Pons (tissue), 1 donor: ENCODE measurements at regions not wholly inside any gene's neighbourhood (a gene's known extent, or its start where the extent isn't known, plus 50 kb on each side); places are given as distances from the start of the nearest gene placed in this dataset.
A peak's percentile ranks its signal among the peaks of the same experiment; 100 is the strongest.
"Not testable (repeated sequence)": the region's sequence is repeated elsewhere in the genome, so short reads cannot be mapped to it uniquely, and the experiment has no call there.

Experiments used
- DNase-seq: peaks from one replicate; pipeline ENCODE4 v3.0.0-alpha.2; 2016; ENCODE audit warnings: low spot score

DNA sequence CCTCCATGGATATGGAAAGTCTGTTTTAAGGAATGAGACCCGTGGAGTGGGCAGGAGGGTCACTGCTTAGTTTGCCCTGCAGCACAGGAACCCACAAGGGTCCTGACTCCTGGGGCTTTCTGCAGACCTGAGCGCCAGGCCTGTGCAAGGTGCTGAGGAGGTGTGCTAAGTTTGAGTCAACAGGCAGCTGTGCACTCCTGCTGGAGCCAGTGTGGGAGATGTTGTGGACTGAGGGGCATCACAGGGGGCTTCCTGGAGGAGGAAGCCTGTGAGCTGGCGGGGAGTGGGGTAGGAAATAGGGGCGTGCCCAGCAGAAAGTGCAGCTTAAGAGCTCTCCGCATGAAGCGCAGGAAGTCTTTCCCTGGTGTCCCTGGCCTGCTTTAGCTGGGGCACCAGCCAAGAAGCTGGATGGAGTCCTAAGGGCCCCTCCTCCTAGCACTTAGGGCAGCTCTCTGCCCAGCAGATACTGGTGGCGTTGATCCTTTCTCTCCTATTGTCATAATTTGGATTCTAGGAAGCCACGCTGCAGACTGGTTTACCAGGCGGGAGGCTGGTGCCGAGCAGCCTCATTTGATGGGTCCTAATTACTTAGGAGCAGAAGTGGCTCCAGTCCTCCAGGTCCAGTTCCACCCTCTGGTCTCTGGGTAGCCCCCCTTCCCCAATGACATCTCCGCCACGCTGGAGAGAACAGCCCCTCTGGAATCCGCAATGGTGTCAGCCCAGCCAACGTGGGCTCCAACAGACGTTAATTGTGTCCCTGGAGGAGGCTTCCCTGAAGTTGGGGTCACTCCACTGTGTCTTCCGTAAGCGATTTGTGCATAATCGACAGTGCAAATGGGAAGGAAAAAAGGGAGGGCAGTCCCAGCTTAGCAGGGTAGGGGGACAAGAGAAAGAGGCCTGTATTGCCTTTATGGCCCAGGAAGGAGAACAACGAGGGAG is 309.2 kb downstream of the ZNF536 start:
- DNase-seq: no peak

DNA sequence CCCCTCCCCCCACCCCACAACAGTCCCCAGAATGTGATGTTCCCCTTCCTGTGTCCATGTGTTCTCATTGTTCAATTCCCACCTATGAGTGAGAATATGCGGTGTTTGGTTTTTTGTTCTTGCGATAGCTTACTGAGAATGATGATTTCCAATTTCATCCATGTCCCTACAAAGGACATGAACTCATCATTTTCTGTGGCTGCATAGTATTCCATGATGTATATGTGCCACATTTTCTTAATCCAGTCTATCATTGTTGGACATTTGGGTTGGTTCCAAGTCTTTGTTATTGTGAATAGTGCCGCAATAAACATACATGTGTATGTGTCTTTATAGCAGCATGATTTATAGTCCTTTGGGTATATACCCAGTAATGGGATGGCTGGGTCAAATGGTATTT is 308.2 kb downstream of the ZNF536 start:
- not testable (repeated sequence) for DNase-seq

DNA sequence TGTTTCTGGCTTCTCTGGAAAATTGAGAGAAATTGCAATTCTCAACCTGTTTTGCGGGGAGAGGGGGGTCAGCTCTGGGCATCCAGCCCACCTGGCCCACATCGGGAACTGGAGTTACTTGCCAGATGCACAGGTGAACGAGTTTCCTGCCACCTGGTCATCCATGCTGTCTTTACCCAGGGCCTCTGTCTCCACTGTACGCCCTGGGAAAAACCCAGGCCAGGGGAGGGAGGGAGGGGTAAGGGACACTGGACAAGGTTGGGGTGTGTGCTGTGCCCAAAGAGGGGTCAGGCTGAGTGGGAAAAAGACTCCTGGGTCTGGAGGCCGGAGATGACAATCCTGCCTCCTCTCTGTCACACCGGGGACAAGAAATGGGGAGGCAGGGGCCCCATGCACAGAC is 307.6 kb downstream of the ZNF536 start:
- DNase-seq: no peak

DNA sequence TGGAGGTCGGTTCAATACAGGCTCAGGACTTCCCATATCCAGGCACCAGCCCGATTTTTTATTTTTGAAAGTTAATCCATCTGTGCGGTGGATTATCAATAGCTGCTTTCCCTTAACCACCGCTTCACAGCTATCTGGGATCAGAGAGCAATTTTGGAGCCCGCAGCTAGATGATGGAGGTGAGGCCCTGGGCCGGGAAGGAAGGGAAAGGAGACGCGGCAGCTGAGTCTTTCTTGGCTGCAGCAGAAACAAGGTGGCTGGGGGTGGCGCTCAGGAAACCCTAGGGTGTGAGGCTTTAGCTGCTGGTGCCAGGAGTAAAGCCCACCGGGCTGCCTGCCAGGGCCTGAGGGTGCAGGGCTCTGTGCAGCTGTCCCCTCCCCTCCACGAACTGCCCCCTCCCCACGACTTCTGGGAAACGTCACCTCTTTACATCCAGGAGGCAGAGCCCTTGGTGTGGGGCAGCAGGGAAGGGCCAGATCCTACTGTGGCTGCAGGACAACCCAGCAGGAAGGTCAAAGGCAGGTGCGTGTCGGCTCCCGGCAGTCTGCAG is 307.0 kb downstream of the ZNF536 start:
- DNase-seq: no peak

DNA sequence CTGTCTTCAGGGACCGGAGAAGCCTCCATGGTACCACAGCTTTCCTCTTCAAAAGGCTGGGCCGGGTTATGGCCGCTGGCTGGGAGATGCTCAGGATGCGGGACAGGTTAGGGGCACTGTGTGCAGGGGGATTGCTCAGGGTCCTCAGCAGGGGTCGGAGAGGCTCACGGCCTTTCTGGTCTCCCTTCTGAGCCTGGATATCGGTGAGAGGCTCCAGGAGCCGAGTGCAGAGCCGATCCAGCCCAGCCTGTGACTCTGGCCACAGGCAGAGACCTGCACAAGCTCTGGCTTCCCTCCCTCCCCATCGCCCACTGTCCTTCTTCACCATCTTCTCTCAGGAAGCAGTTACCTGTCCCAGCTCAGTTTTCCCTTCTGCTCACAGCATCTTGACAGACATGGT is 306.0 kb downstream of the ZNF536 start:
- no peak for DNase-seq

DNA sequence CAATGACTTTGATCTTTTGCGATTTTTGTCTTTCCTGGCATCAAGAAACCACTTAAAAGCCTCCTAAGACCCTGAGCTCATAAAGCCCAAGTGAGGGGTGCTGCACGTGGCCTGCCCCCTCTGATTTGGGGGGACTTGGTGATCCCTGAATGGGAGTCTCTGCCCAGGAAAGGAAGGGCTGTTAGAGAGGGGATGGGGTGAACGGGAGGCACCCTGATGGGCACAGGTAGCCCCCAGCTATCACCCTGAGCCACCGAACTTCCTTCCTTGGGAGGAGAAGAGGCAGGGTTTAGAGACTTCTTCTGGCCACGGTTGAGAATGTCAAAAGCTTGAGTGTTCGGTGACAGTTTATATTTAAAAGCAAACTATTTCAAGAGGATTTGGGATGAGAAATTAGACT is 305.5 kb downstream of the ZNF536 start:
- no peak for DNase-seq

DNA sequence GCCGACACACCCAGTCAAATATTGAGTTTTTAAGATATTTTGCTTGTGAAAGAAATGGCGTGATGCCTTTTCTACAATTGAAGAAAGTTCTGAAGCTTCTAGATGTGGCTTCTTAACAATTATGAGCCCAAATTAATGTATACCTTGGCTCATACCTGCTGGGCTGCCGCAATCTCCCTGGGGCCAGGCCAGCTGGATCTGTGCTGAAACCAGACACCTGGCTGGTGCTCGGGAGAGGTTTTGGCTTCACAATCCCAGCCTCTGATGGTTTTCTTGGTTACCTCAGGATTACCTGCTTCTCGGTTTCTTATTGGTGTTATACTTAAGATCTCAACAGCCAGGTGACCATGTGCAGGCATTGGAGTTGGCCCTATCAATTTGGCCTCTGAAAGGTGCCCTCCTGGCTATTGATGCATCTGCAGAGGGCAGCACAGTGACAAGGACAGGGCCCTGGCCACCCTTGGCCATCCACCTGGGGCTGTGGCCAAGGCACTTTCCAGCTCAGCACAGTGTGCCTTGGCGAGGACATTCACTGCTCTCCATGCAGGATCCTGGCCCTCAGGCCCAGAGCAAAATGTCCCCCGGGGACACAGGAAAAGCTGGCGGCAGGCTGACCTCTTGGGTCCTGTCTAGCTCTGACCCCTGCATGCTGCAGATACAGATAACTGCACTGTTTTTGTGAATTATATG is 305.0 kb downstream of the ZNF536 start:
- DNase-seq: no peak

DNA sequence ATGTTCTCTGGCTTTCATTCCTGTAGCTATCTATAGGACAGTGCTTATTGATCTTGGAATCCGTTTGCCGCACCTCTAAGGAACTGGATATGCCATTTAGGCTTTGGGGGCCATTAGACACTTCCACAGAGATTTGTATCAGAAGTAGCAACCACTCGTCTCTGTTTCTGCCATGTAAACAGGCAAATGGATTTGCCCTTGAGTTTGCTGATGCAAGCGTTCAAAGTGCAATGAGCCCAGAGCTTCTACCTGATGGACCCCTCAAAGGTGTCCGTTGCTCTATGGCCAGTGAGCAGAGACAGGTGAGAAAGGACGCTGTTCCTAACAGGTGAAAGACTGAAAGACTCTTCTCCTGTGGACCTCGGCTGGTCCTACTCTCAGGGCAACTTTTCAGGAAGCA is 302.9 kb downstream of the ZNF536 start:
- DNase-seq: no peak

DNA sequence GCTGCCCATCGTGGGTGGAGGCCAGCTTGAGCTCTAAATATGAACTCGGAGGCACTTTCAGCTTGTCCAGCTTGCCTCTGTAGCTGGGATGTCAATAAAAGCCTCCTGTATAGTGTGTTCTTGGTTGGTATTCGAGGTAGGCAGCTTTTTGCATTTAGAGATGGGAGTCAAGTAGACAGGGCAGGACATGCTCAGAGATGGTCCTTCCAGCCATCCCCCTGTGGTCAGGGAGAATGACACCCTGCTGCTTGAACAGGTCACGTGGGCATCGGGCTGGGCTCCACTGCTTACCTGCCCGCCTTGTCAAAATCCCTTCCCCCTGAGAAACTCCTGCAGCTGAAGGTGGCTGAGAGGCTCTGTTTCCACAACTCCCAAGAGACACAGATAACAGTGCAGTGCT is 302.5 kb downstream of the ZNF536 start:
- DNase-seq: no peak

DNA sequence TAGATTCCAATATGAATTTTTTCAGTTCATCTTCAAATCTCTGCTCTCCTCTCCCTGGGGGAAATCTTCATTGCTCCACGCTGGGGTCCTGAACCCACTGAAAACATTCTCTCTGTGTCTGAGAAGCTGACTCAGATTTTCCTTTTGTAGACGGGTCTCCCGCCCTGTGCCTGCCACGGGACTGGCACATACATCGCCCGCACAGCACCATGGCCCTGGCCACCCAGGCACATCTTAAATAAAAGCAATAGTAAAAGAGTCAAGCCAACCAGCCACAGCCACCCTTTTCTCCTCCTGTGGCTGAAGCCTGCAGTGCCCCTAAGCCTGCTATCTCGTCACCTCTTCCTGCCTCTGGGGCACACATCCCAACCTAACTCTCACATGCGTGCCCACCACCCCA is 301.2 kb downstream of the ZNF536 start:
- DNase-seq: no peak

DNA sequence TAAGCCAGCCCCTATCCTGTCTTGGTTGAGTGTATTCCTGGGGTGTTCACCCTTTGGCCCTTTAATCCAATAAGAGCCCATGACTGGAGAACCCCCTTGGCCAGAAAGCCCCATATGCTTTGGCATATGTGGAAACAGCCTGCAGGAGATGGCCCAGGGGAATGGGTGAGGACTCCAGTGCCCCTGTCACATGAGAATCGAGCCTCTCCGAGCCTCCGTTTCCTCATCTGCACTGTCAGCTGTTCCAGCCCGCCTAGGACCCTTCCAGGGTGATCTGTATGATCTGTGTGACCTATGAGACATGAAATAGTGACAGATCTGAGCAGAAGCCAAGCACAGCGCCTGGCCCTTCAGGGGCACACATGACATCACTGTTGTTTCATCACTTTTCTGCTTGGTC is 300.7 kb downstream of the ZNF536 start:
- DNase-seq: no peak

DNA sequence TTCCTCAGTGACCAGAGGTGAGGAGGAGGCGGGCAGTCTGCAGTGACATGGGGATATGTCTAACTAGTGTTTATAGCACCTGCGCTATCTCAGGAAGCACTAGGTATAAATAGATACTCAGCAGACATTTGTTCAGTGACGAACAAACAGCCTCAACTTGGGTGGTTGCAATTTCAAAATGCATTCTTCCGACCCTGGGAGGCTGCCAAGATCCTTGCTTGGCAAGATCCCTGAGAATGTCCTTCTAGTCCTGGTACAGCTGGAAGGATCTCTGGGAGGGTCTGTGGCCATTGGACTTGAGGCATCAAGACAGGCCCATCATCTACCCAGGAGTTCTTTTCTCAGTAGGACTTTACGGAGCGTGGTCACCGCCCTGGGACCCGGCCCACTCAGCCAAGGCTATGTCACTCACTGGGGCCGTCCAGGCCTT is 299.5 kb downstream of the ZNF536 start:
- DNase-seq: no peak

DNA sequence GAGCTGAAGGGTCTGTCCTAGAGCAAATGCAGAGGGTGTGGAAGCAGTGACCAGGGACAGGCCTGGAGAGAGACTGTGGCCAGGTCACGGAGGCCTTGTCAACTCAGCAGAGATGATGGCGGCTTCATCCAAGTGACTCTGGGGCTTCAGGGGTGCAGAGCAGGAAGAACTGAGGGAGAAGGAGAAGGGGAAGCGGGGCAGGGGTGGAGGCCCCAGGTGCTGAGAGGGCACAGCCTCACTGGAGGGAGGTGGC is 299.1 kb downstream of the ZNF536 start:
- no peak for DNase-seq

DNA sequence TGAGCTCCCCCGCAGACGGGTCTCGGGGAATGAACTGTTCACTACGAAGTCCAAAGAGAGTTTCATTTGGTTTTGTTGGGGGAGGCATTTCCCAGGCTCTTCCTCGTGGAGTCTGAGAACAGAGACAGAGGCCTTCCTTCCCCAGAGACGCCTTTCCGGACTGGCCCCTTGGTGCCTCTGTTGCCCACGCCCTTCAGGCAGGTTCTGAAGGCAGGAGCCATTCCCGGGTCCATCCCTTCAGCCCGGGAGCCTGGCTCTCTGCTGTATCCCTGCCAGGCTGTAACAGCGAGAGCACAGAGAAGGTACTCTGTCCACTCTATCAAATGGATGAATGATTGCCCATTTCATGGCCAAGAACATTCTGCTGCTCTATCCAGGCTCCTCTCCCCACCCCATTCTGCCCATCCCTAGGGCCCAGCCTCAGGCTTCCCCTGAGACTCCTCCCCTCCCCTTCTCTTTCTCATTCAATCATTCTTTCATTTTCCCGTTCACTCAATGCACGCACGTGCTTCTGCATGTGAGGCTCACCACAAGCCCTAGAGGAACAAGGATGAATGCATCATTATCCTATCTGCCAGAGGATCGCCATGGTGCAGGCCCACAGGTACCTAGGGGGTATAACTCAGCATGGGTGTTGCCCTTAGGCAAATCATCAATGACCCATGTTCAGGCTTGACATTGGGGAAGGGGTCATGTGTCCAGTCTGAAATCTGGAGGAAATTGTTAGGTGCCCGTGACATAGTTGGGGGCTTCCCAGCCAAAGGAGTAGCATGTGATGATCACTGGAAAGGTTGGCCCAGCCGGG is 298.6 kb downstream of the ZNF536 start:
- no peak for DNase-seq

DNA sequence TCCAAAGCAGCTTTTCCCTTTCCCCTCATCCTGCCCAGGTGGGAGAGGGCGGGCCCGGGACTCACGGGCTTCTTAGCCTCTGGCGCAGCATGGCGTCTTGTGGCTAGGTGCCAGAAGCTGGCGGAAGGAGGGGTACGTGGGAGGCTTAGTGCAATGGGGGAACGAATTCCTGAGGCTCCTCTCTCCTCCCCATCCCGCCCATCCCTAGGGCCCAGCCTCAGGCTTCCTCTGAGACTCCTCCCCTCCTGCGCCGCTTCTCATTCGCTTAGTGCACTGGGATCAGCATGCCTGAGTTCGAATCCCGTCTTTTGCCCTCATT is 297.8 kb downstream of the ZNF536 start:
- DNase-seq: no peak

DNA sequence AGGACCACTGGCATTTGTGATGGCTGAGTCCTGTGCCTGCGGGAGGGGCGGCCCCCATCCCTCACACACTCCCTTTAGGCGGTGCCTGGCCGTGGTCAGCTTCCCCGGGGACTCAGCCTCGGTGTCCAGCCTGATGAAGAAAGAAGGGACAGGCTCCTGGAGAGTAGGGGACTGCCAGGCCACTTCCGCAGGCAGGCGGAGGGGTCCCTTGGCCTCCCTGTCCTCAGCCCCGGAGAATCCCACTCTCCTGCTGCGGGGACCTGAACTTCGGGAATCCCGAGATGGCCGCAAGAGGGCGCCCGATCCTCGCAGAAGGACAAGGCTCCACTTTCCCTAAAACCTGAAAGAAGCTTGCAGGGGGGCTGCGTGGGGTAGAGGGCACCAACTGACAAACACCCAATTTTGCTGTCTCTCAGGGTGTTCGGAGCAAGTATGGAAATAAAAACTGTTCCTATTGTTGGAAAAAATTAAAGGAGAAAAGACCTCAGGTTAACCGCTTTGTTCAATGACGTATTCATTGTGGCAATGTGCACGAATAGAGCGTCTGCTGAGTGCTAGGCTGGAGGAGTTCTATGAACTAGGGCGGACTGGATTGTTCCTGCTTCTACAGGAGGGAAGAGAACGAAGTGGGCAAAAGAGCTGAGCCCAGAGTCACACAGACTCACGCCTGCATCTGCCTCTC is 297.3 kb downstream of the ZNF536 start:
- DNase-seq: no peak

DNA sequence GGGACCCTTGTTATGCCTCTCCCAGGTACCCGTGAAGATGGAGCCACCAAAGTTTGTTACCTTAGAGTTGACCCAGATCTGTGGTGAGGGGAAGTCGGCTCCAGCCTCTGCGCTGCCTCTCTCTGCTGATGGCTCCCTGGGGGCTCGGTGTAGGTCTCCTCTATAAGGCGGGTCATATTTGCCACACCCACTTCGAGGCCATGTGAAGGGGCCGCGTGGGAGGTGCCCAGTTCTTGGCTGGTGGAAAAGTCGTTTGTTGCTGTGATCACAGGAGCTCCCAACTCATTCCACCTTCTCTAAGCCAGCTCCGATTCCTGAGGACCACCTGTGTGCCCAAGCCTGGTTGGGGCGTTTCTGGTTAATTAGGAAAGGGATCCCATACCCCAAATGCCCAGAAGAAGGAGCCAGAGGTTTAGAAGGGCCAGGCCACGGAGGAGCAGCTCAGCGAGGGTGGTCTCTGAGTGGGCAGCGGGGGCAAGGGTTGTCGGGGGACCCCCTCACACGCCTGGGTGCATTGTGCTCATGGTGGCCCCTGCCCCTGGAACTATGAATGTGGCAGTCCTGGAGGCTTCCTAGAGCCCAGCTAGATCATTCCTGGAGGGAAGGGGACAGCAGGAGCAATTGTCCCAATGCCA is 296.5 kb downstream of the ZNF536 start:
- no peak for DNase-seq

DNA sequence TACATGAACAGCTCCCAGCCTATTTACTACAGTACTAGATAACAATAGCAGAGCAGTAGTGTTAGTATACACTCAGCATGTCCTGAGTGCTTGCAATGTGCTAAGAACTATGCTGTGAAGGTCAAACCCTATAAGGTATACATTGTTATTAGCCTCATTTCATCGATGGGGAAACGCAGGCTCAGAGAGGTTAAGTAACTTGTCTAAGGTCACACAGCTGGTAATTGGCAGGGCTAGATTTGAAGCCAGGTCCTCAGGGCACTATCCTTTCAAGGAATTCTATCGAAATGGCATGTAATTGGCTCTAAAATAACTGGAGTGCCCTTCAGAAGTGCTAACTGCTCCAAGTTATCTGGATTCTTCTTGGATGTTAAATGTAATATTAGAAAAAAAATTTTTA is 295.6 kb downstream of the ZNF536 start:
- no peak for DNase-seq

DNA sequence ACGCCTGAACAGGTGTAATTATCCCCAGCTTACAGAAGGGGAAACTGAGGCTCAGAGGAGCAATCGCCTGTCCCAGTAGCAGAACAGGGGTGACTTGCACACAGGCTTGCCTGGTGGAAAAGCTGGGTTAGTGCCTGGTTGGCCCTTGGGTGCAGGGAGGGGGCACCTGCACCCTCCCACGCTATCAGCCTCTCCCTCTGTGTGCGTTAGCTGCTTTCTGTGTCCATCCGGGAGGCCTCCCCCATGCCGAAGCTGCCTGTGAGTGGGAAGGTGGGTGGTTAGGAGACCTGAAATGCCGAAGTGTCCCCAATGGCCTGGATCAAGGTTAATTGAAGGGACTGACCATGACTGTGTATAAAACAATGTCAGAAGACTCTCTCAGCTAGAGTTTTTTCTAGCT is 295.0 kb downstream of the ZNF536 start:
- no peak for DNase-seq

DNA sequence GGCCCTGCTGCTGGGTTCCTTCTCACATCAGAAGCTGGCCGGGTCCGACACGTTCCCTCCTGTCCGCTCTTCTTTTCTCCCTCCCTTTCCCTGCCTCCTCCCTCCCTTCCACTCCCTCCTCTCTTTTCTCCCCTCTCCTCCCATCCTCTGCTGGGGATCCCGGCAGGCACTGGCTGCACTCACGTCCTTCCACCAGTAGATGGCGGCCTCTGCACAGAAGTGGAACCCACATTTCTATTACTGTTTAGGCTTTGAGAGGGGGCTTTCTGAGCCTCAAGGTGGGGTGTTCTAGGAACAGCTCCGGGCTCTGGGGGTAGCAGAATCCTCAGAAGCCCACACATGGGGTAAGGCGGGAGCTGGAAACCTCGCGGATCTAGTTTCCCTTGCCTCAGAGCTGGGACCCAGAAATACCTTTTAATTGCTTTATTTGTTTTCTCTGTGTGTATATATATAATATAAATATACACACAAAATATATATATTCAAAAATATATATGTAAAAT is 294.2 kb downstream of the ZNF536 start:
- peak; percentile 42 for DNase-seq

DNA sequence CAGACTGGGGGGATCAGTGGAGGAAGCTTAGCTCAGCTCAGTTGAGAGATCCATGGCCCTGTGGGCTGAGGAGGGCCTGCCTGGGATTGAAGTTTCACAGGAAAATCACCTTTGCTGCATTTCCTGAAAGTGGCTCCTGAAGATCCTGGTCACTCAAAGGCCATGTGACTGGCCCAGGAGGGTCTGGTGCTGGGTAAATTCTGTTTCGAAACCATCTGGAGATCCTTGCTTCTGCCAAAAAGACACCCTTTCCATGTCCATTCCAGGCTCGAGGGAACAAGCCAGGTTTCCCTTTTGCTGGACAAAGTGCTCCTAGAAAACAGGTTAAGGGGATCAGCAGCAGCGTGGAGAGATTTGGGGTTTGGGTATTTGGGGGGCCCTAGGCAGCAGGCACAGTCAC is 293.3 kb downstream of the ZNF536 start:
- DNase-seq: no peak
